ENCODE measurements at regions not wholly inside any gene's neighbourhood (a gene's known extent, or its start where the extent isn't known, plus 50 kb on each side); places are given as distances from the start of the nearest gene placed in this dataset.

GRCh38 chr2:155689791-155690190 is 642.7 kb downstream of the NR4A2 start:
- in situ Hi-C loops (cut with HindIII; ENCODE audit: low sequenced_read_pairs): no loop called here
- DNase-seq (ENCODE audit: low read depth): no peak
- no peak overlapping the region for H3K4me3 ChIP-seq (ENCODE audit: low read depth, low read length)
- TF ChIP-seq, protein P1, sequence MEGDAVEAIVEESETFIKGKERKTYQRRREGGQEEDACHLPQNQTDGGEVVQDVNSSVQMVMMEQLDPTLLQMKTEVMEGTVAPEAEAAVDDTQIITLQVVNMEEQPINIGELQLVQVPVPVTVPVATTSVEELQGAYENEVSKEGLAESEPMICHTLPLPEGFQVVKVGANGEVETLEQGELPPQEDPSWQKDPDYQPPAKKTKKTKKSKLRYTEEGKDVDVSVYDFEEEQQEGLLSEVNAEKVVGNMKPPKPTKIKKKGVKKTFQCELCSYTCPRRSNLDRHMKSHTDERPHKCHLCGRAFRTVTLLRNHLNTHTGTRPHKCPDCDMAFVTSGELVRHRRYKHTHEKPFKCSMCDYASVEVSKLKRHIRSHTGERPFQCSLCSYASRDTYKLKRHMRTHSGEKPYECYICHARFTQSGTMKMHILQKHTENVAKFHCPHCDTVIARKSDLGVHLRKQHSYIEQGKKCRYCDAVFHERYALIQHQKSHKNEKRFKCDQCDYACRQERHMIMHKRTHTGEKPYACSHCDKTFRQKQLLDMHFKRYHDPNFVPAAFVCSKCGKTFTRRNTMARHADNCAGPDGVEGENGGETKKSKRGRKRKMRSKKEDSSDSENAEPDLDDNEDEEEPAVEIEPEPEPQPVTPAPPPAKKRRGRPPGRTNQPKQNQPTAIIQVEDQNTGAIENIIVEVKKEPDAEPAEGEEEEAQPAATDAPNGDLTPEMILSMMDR (IDR thresholded peaks at IDR 0.05; ENCODE audit: low read depth, low read length, missing control alignments): no peak

- TF ChIP-seq, protein P1 (IDR thresholded peaks at IDR 0.05; ENCODE audit: low read depth, low read length, missing control alignments): no peak
- in situ Hi-C loops (cut with HindIII; ENCODE audit: low sequenced_read_pairs): no loop called here
- H3K4me3 ChIP-seq (ENCODE audit: low read depth, low read length): no peak overlapping the region
- DNase-seq (ENCODE audit: low read depth): no peak
These were observed 645.3 kb downstream of the NR4A2 start for GRCh38 chr2:155687181-155687580.

- TF ChIP-seq, protein P1 (IDR thresholded peaks at IDR 0.05; ENCODE audit: low read depth, low read length, missing control alignments): no peak
- in situ Hi-C loops (cut with HindIII; ENCODE audit: low sequenced_read_pairs): no loop called here
- no peak for DNase-seq (ENCODE audit: low read depth)
These were observed 652.9 kb downstream of the NR4A2 start for GRCh38 chr2:155679647-155680046.

DNA sequence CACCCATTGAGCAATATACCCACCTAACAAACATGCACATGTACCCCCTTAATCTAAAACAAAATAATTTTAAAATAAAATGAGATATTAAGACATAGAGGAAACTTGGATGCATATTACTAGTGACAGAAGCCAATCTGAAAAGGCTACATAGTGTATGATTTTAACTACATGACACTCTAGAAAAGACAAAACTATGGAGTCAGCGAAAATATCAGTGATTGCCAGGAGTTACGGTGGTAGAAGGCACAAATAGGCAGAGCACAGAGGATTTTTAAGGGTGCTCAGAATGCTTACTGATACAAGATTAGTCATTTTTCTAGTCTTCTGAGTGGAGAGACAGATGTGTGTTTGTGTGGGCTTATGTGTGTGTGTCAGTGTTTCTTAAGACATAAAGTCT is 656.6 kb downstream of the NR4A2 start:
- TF ChIP-seq, protein P1 (IDR thresholded peaks at IDR 0.05; ENCODE audit: low read depth, low read length, missing control alignments): no peak
- in situ Hi-C loops (cut with HindIII; ENCODE audit: low sequenced_read_pairs): no loop called here
- DNase-seq (ENCODE audit: low read depth): no peak

More at GRCh38 chr2:155679647-155680046, 652.9 kb downstream of the NR4A2 start:
- no peak overlapping the region for H3K4me3 ChIP-seq (ENCODE audit: low read depth, low read length)

GRCh38 chr2:155665704-155666103 is 666.8 kb downstream of the NR4A2 start:
- H3K4me3 ChIP-seq (ENCODE audit: low read depth, low read length): no peak overlapping the region
- TF ChIP-seq, protein P1 (IDR thresholded peaks at IDR 0.05; ENCODE audit: low read depth, low read length, missing control alignments): no peak
- no peak for DNase-seq (ENCODE audit: low read depth)
- in situ Hi-C loops (cut with HindIII; ENCODE audit: low sequenced_read_pairs): no loop called here

More for the DNA sequence above, 656.6 kb downstream of the NR4A2 start:
- no peak overlapping the region for H3K4me3 ChIP-seq (ENCODE audit: low read depth, low read length)

DNA sequence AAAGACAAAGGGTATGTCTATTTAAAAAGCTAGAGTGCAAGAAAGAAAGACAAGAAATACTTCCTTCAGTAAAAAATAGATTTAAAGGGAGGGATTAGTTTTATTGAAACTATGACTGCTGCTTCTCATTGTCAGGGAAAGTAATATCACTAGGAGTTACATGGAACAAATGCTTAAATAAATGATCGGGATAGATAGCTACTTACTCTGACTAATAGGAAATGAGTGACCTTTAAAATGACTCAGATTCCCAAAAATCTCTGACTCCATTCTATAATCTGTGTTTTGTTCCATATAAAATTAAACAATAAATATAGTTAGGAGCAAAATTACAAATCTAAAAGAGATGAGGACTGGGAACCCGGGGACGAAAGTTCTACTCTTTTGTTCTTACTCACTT is 669.3 kb downstream of the NR4A2 start:
- in situ Hi-C loops (cut with HindIII; ENCODE audit: low sequenced_read_pairs): no loop called here
- TF ChIP-seq, protein P1 (IDR thresholded peaks at IDR 0.05; ENCODE audit: low read depth, low read length, missing control alignments): no peak

DNA sequence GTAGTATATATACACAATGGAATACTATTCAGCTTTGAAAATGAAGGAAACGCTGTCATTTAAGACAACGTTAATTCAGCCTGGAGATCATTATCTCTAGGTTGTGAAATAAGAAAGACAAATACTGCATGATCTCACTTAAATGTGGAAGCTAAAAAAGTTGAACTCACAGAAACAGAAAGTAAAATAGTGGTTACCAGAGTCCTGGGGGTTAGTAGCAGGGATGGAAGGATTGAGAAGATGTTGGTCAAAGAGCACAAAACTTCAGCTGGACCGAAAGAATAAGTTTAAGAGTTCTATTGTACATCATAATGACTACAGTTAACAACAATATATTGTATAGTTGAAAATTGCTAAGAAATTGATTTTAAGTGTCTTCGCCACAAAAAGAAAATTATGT is 670.3 kb downstream of the NR4A2 start:
- in situ Hi-C loops (cut with HindIII; ENCODE audit: low sequenced_read_pairs): no loop called here
- DNase-seq (ENCODE audit: low read depth): no peak
- H3K4me3 ChIP-seq (ENCODE audit: low read depth, low read length): no peak overlapping the region
- TF ChIP-seq, protein P1 (IDR thresholded peaks at IDR 0.05; ENCODE audit: low read depth, low read length, missing control alignments): no peak

More for the DNA sequence above, 669.3 kb downstream of the NR4A2 start:
- no peak overlapping the region for H3K4me3 ChIP-seq (ENCODE audit: low read depth, low read length)
- DNase-seq (ENCODE audit: low read depth): no peak

Data from astrocyte of the cerebellum (primary cell).